Smooth muscle cell (in vitro differentiated cells): ENCODE measurements at regions not wholly inside any gene's neighbourhood (a gene's known extent, or its start where the extent isn't known, plus 50 kb on each side); places are given as distances from the start of the nearest gene placed in this dataset.

Experiments used
- DNase-seq: peaks from one replicate; lab custom pipeline; 2025; ENCODE audit not compliant: unreplicated experiment; lab: John Stamatoyannopoulos, UW
- H2AFZ ChIP-seq: fragments of 200-600 bp; sonication (generic); 2 replicates; pipeline ENCODE4 v1.6.0; 2016; ENCODE audit warnings: antibody characterized with exemption, low read depth, mild to moderate bottlenecking
- H3F3A ChIP-seq: fragments of 200-600 bp; sonication (generic); 2 replicates; pipeline ENCODE4 v1.6.0; 2017; ENCODE audit warnings: antibody characterized with exemption, low read depth
- H3K27ac ChIP-seq: fragments of 200-600 bp; sonication (generic); 2 replicates; pipeline ENCODE4 v1.5.1; 2016; ENCODE audit warnings: low read depth, mild to moderate bottlenecking
- H3K27me3 ChIP-seq: fragments of 200-600 bp; sonication (generic); 2 replicates; pipeline ENCODE4 v1.6.1; 2016; ENCODE audit warnings: low read depth, mild to moderate bottlenecking
- H3K36me3 ChIP-seq: fragments of 200-600 bp; sonication (generic); 2 replicates; pipeline ENCODE4 v1.5.1; 2016; ENCODE audit warnings: low read depth
- H3K4me1 ChIP-seq: fragments of 200-600 bp; sonication (generic); 2 replicates; pipeline ENCODE4 v1.5.1; 2016; ENCODE audit warnings: low read depth
- H3K4me2 ChIP-seq: fragments of 200-600 bp; sonication (generic); 2 replicates; pipeline ENCODE4 v1.6.0; 2016; ENCODE audit warnings: mild to moderate bottlenecking
- H3K4me3 ChIP-seq: fragments of 200-600 bp; sonication (generic); 2 replicates; pipeline ENCODE4 v1.5.1; 2016; ENCODE audit warnings: mild to moderate bottlenecking
- H3K79me2 ChIP-seq: fragments of 200-600 bp; sonication (generic); 2 replicates; pipeline ENCODE4 v1.6.0; 2016; ENCODE audit warnings: low read depth, mild to moderate bottlenecking
- H3K9ac ChIP-seq: fragments of 200-600 bp; sonication (generic); 2 replicates; pipeline ENCODE4 v1.6.0; 2016; ENCODE audit warnings: low read depth
- H3K9me3 ChIP-seq: fragments of 200-600 bp; sonication (generic); replicated peaks from 2 replicates; pipeline ENCODE4 v1.5.1; 2016; ENCODE audit warnings: low read depth
- H4K20me1 ChIP-seq: fragments of 200-600 bp; sonication (generic); 2 replicates; pipeline ENCODE4 v1.6.0; 2016; ENCODE audit warnings: low read depth
- CTCF ChIP-seq: fragments of 200-600 bp; sonication (generic); IDR thresholded peaks from 2 replicates; pipeline ENCODE4 v1.5.1; 2017; ENCODE audit warnings: borderline replicate concordance, mild to moderate bottlenecking, antibody characterized with exemption; ENCODE audit not compliant: insufficient read depth, poor library complexity, severe bottlenecking
- WGBS: methylation state at CpG from one replicate; pipeline ENCODE4 v1.1.7; 2016; ENCODE audit warnings: low lambda C conversion rate; 5-methylcytosine and 5-hydroxymethylcytosine counted together

DNA sequence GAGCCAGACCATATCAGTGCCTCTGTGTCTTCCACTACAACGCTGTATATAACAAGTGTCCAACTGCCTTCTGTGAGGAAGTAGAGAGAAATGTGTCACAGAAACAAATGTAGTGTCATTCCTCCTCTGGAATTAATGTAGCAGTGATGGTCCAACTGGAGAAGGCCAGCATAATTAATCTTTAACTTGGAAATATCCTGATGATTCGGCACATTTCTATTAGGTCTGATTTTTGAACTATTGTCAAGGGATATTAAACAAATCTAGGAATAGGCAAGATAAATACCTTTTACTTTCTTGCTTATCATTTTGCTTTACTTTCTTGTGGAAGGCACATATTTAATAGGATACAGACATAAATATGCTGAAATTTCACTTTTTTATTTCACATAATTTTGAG is 446.2 kb upstream of the ALCAM start:
- H3K27ac ChIP-seq: no peak overlapping the region
- H3K4me2 ChIP-seq: no peak overlapping the region
- H3K79me2 ChIP-seq: no peaks in the 10 kb centered on the region
- H3K36me3 ChIP-seq: no peaks in the 10 kb centered on the region
- DNase-seq: no peak
- no peak overlapping the region for H3K4me3 ChIP-seq
- no peak overlapping the region for H3K9ac ChIP-seq
- H3K9me3 ChIP-seq: no peaks in the 10 kb centered on the region
- no peaks in the 10 kb centered on the region for H4K20me1 ChIP-seq
- no peaks in the 10 kb centered on the region for H3F3A ChIP-seq
- TF ChIP-seq CTCF: no peak
- H3K4me1 ChIP-seq: peaks cover 3% of the 10 kb centered on the region
- no peaks in the 10 kb centered on the region for H3K27me3 ChIP-seq
- WGBS: 92% methylated on average over 2 of the region's 2 CpGs
- H2AFZ ChIP-seq: no peak overlapping the region

- Histone ChIP-seq H3K79me2 (no peaks in the 10 kb centered on the region), H3F3A (no peaks in the 10 kb centered on the region), H3K4me1 (no peaks in the 10 kb centered on the region), H4K20me1 (no peaks in the 10 kb centered on the region), H3K27ac (no peak overlapping the region), H2AFZ (no peak overlapping the region), H3K4me3 (no peak overlapping the region), H3K36me3 (no peaks in the 10 kb centered on the region), H3K9me3 (no peaks in the 10 kb centered on the region), H3K9ac (no peak overlapping the region), H3K27me3 (no peaks in the 10 kb centered on the region), H3K4me2 (no peak overlapping the region)
- DNase-seq: no peak
- 92% methylated on average over 3 of the region's 3 CpGs for WGBS
- no peak for TF ChIP-seq CTCF
Measured at GRCh38 chr3:104933972-104934371, 432.7 kb upstream of the ALCAM start.

- no peak for TF ChIP-seq CTCF
- H3F3A ChIP-seq: no peaks in the 10 kb centered on the region
- no peak overlapping the region for H3K4me3 ChIP-seq
Measured at GRCh38 chr3:104935613-104936012, 431.1 kb upstream of the ALCAM start.

GRCh38 chr3:104939196-104939595 is 427.5 kb upstream of the ALCAM start:
- 75% methylated on average over 1 of the region's 1 CpG for WGBS
- TF ChIP-seq CTCF: no peak

More at GRCh38 chr3:104935613-104936012, 431.1 kb upstream of the ALCAM start:
- Histone ChIP-seq H3K79me2 (no peaks in the 10 kb centered on the region), H3K4me1 (no peaks in the 10 kb centered on the region), H3K36me3 (no peaks in the 10 kb centered on the region), H2AFZ (no peak overlapping the region), H3K27me3 (no peaks in the 10 kb centered on the region), H3K27ac (no peak overlapping the region), H4K20me1 (no peaks in the 10 kb centered on the region), H3K4me2 (no peak overlapping the region), H3K9me3 (no peaks in the 10 kb centered on the region), H3K9ac (no peak overlapping the region)
- DNase-seq: no peak

More at GRCh38 chr3:104939196-104939595, 427.5 kb upstream of the ALCAM start:
- DNase-seq: no peak
- Histone ChIP-seq H3K27me3 (no peaks in the 10 kb centered on the region), H3K9ac (no peak overlapping the region), H3K4me2 (no peak overlapping the region), H3K4me3 (no peak overlapping the region), H2AFZ (no peak overlapping the region), H4K20me1 (no peaks in the 10 kb centered on the region), H3K4me1 (no peaks in the 10 kb centered on the region), H3K79me2 (no peaks in the 10 kb centered on the region), H3K27ac (no peak overlapping the region), H3F3A (no peaks in the 10 kb centered on the region), H3K9me3 (no peaks in the 10 kb centered on the region), H3K36me3 (no peaks in the 10 kb centered on the region)
